CD14-positive monocyte (primary cell): ENCODE measurements at regions not wholly inside any gene's neighbourhood (a gene's known extent, or its start where the extent isn't known, plus 50 kb on each side); places are given as distances from the start of the nearest gene placed in this dataset.

Experiments
- DNase-seq, 3 donors: peaks; one replicate each; pipeline ENCODE4 v3.0.0-alpha.2; 2011 to 2022
- H2AFZ ChIP-seq: 2 replicates; pipeline ENCODE4 v1.6.0; 2012; ENCODE audit warnings: mild to moderate bottlenecking, low read depth, low read length, inconsistent platforms; ENCODE audit not compliant: insufficient read depth, poor library complexity, severe bottlenecking
- H3K27ac ChIP-seq, 2 donors: 1 replicate in 1 of 2; 2 replicates in 1 of 2; pipeline ENCODE4 v1.5.1; 2012 to 2013; ENCODE audit warnings: low read length in 2 of 2, control low read depth in 1 of 2, inconsistent platforms in 1 of 2, low read depth in 1 of 2, mild to moderate bottlenecking in 1 of 2
- H3K27me3 ChIP-seq, 2 donors: one replicate each; pipeline versions ENCODE4 v1.6.0 to v1.6.1; 2011 to 2013; ENCODE audit warnings: low read length in 2 of 2; ENCODE audit not compliant: control insufficient read depth in 2 of 2, insufficient read depth in 2 of 2
- H3K36me3 ChIP-seq, 2 donors: replicated peaks in 1 of 2; 1 replicate in 1 of 2; 2 replicates in 1 of 2; pipeline versions ENCODE4 v1.5.1 to v1.6.1; 2012 to 2013; ENCODE audit warnings: low read length in 2 of 2, control low read depth in 1 of 2, inconsistent platforms in 1 of 2, mild to moderate bottlenecking in 1 of 2; ENCODE audit not compliant: insufficient read depth in 2 of 2, control insufficient read depth in 1 of 2
- H3K4me1 ChIP-seq, 2 donors: 1 replicate in 1 of 2; 2 replicates in 1 of 2; pipeline versions ENCODE4 v1.5.1 to v1.6.1; 2012 to 2013; ENCODE audit warnings: low read length in 2 of 2, control low read depth in 1 of 2, inconsistent platforms in 1 of 2, mild to moderate bottlenecking in 1 of 2, moderate library complexity in 1 of 2; ENCODE audit not compliant: insufficient read depth in 2 of 2, control insufficient read depth in 1 of 2
- H3K4me2 ChIP-seq: replicated peaks from 2 replicates; pipeline ENCODE3; 2012; ENCODE audit warnings: low read length, moderate library complexity, mild to moderate bottlenecking; ENCODE audit not compliant: poor library complexity, severe bottlenecking; ENCODE audit errors: extremely low read depth
- H3K4me3 ChIP-seq, 3 experiments: fragments of 200-600 bp in 1 of 3; sonication (generic) in 1 of 3; replicated peaks in 1 of 3; 1 replicate in 2 of 3; 2 replicates in 1 of 3; pipeline ENCODE4 v1.5.1; 2011 to 2013; ENCODE audit warnings: low read length in 3 of 3, mild to moderate bottlenecking in 3 of 3, control low read depth in 2 of 3, low read depth in 2 of 3, inconsistent platforms in 1 of 3, moderate library complexity in 1 of 3
- H3K79me2 ChIP-seq: 2 replicates; pipeline ENCODE4 v1.6.0; 2012; ENCODE audit warnings: mild to moderate bottlenecking, control low read depth, inconsistent platforms, low read length, moderate library complexity; ENCODE audit not compliant: insufficient read depth
- H3K9ac ChIP-seq: 2 replicates; pipeline ENCODE4 v1.6.0; 2017; ENCODE audit warnings: low read length, mild to moderate bottlenecking; ENCODE audit not compliant: insufficient read depth, poor library complexity, severe bottlenecking
- H3K9me3 ChIP-seq, 2 donors: replicated peaks in 1 of 2; 1 replicate in 1 of 2; 2 replicates in 1 of 2; pipeline versions ENCODE4 v1.5.1 to v1.6.1; 2012 to 2013; ENCODE audit warnings: low read length in 2 of 2, control low read depth in 1 of 2; ENCODE audit not compliant: control insufficient read depth in 1 of 2, insufficient read depth in 1 of 2
- H4K20me1 ChIP-seq: 2 replicates; pipeline ENCODE4 v1.6.0; 2012; ENCODE audit warnings: mild to moderate bottlenecking, low read length, control low read depth, moderate library complexity; ENCODE audit not compliant: insufficient read depth
- H3K27ac Mint-ChIP-seq, 7 donors: one replicate each; pipeline ENCODE4 v1.8.0; 2020; ENCODE audit warnings: mild to moderate bottlenecking in 7 of 7, mixed read lengths in 7 of 7, moderate library complexity in 6 of 7, inconsistent platforms in 2 of 7
- H3K27me3 Mint-ChIP-seq, 3 donors: one replicate each; pipeline ENCODE4 v1.8.0; 2021 to 2022; ENCODE audit warnings: low read depth in 3 of 3, mild to moderate bottlenecking in 3 of 3, mixed read lengths in 3 of 3, moderate library complexity in 3 of 3, inconsistent platforms in 1 of 3
- H3K36me3 Mint-ChIP-seq, 2 donors: one replicate each; pipeline ENCODE4 v1.8.0; 2020; ENCODE audit warnings: mixed read lengths in 2 of 2, inconsistent platforms in 1 of 2, mild to moderate bottlenecking in 1 of 2
- H3K4me1 Mint-ChIP-seq: one replicate; pipeline ENCODE4 v1.8.0; 2020; ENCODE audit warnings: mild to moderate bottlenecking, mixed read lengths
- H3K4me3 Mint-ChIP-seq, 2 donors: one replicate each; pipeline ENCODE4 v1.8.0; 2020; ENCODE audit warnings: mild to moderate bottlenecking in 2 of 2, mixed read lengths in 2 of 2, moderate library complexity in 1 of 2
- H3K9me3 Mint-ChIP-seq, 7 donors: one replicate each; pipeline ENCODE4 v1.8.0; 2020 to 2022; ENCODE audit warnings: mixed read lengths in 7 of 7, mild to moderate bottlenecking in 6 of 7, moderate library complexity in 6 of 7, inconsistent platforms in 2 of 7
- CTCF ChIP-seq: fragments of 200-600 bp; IDR thresholded peaks from one replicate; pipeline ENCODE4 v1.8.0; 2022; ENCODE audit warnings: antibody characterized with exemption, mild to moderate bottlenecking
- WGBS: methylation state at CpG from one replicate; pipeline ENCODE4 v1.1.5; 2013; ENCODE audit warnings: missing lambda C conversion rate; ENCODE audit not compliant: insufficient coverage; 5-methylcytosine and 5-hydroxymethylcytosine counted together
- intact Hi-C, 2 donors: fragments of 100-400 bp; cut with micrococcal nuclease; formaldehyde crosslinking; loops; one replicate each; pipeline versions ENCODE4 v1.15.0 to v1.15.1; 2023

GRCh38 chr9:71331603-71332002 is 210.2 kb upstream of the TRPM3 start:
- Mint-ChIP-seq H3K27ac (peak overlapping the region in 1 of 7 donors; percentile 8), H3K9me3 (peaks cover 0 to 3% (median 0%) of the 10 kb centered on the region in 7 donors), H3K36me3 (no peaks in the 10 kb centered on the region), H3K4me3 (no peak overlapping the region), H3K27me3 (no peaks in the 10 kb centered on the region), H3K4me1 (no peaks in the 10 kb centered on the region)
- Histone ChIP-seq H3K36me3 (no peaks in the 10 kb centered on the region), H3K4me3 (no peak overlapping the region), H3K9ac (no peak overlapping the region), H3K4me1 (no peaks in the 10 kb centered on the region), H2AFZ (no peak overlapping the region), H3K27ac (no peak overlapping the region), H3K79me2 (no peaks in the 10 kb centered on the region), H3K9me3 (no peaks in the 10 kb centered on the region), H3K27me3 (no peaks in the 10 kb centered on the region), H4K20me1 (no peaks in the 10 kb centered on the region), H3K4me2 (no peak overlapping the region)
- intact Hi-C loops, result no loop called here
- no peak for DNase-seq
- TF ChIP-seq CTCF, result no peak
- WGBS, result 54% methylated on average over 1 of the region's 2 CpGs

GRCh38 chr9:71329873-71330272 is 208.5 kb upstream of the TRPM3 start:
- no CpG with 5 or more reads among the region's 3 CpGs for WGBS
- Mint-ChIP-seq H3K36me3 (no peaks in the 10 kb centered on the region), H3K27me3 (no peaks in the 10 kb centered on the region), H3K9me3 (no peaks in the 10 kb centered on the region), H3K4me3 (no peak overlapping the region), H3K4me1 (no peaks in the 10 kb centered on the region), H3K27ac (no peak overlapping the region)
- Histone ChIP-seq H4K20me1 (no peaks in the 10 kb centered on the region), H3K9ac (no peak overlapping the region), H3K27ac (no peak overlapping the region), H3K36me3 (no peaks in the 10 kb centered on the region), H3K27me3 (no peaks in the 10 kb centered on the region), H3K4me2 (no peak overlapping the region), H3K4me1 (no peaks in the 10 kb centered on the region), H3K4me3 (no peak overlapping the region), H3K79me2 (no peaks in the 10 kb centered on the region), H3K9me3 (no peaks in the 10 kb centered on the region), H2AFZ (no peak overlapping the region)
- DNase-seq, result no peak
- TF ChIP-seq CTCF, result no peak
- intact Hi-C loops, result no loop called here
